AG09319 (cell line): ENCODE measurements at regions not wholly inside any gene's neighbourhood (a gene's known extent, or its start where the extent isn't known, plus 50 kb on each side); places are given as distances from the start of the nearest gene placed in this dataset.

ENCODE experiments used
- DNase-seq: peaks from one replicate; pipeline ENCODE4 v3.0.0-alpha.2; 2010; ENCODE audit warnings: low read depth; ENCODE audit errors: extremely low read depth
- TF ChIP-seq, protein P1 (sequence below): IDR thresholded peaks from 2 replicates; pipeline ENCODE4 v1.5.1; 2011; ENCODE audit warnings: low read depth, mild to moderate bottlenecking, inconsistent platforms, low read length, moderate library complexity

DNA sequence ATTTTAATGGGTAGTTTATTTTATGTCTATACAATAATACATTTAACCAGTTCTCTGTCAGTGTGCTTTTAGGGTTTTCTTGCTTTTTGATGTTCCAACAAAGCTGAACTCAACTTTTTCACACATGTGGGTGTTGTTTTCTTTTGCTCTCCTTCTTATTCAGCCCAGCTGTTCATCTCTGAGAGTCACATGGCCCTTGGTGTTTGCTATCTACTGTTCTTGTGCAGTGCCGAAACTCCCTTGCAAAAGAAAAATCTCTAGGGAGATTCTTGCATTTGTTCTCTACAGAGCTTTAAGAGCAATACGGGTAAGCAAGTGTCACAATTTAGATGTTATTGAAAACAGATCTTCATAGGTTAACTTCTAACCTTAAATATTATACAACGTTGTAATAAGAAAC, 281.1 kb upstream of the CXADR start:
- no peak for DNase-seq
- TF ChIP-seq, protein P1, sequence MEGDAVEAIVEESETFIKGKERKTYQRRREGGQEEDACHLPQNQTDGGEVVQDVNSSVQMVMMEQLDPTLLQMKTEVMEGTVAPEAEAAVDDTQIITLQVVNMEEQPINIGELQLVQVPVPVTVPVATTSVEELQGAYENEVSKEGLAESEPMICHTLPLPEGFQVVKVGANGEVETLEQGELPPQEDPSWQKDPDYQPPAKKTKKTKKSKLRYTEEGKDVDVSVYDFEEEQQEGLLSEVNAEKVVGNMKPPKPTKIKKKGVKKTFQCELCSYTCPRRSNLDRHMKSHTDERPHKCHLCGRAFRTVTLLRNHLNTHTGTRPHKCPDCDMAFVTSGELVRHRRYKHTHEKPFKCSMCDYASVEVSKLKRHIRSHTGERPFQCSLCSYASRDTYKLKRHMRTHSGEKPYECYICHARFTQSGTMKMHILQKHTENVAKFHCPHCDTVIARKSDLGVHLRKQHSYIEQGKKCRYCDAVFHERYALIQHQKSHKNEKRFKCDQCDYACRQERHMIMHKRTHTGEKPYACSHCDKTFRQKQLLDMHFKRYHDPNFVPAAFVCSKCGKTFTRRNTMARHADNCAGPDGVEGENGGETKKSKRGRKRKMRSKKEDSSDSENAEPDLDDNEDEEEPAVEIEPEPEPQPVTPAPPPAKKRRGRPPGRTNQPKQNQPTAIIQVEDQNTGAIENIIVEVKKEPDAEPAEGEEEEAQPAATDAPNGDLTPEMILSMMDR = no peak

- DNase-seq = no peak
- TF ChIP-seq, protein P1 = no peak
Observed at GRCh38 chr21:17238468-17238867, 274.4 kb upstream of the CXADR start.

- TF ChIP-seq, protein P1 = no peak
- no peak for DNase-seq
Observed at GRCh38 chr21:17250778-17251241, 262.0 kb upstream of the CXADR start.

DNA sequence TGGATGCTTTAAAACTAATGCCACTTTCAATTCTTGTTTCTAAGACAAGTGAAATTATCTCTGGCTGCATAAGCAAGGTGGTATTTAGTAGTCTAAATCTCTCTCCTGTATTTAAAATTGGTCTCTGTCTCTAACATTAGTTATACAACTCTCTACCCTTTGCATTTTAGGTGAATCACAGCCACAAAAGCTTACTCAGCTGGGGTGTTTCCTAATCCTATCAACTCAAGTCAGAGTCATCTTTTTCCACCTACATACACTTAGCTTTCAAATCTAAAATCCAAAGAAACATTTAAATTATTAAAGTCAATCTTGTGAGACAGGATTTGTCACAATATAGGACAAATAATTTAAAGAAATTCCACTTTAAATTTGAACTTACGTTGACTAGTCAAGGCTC, 255.1 kb upstream of the CXADR start:
- TF ChIP-seq, protein P1 = no peak
- DNase-seq = no peak

GRCh38 chr21:17264182-17264581, 248.7 kb upstream of the CXADR start:
- TF ChIP-seq, protein P1 = no peak
- DNase-seq = no peak

GRCh38 chr21:17269760-17270159, 243.1 kb upstream of the CXADR start:
- DNase-seq = no peak
- TF ChIP-seq, protein P1 = no peak

- TF ChIP-seq, protein P1 = peak; percentile 26
- DNase-seq = peak; percentile 3
Observed at GRCh38 chr21:17270229-17270628, 242.6 kb upstream of the CXADR start.
